ENCODE measurements at regions not wholly inside any gene's neighbourhood (a gene's known extent, or its start where the extent isn't known, plus 50 kb on each side); places are given as distances from the start of the nearest gene placed in this dataset.
"Not testable (repeated sequence)": the region's sequence is repeated elsewhere in the genome, so short reads cannot be mapped to it uniquely, and the experiment has no call there.

GRCh38 chr4:128758314-128758922 is 51.1 kb upstream of the JADE1 start:
- H3K4me2 ChIP-seq, result no peak overlapping the region
- no peak overlapping the region for H3K27ac ChIP-seq
- H2AFZ ChIP-seq, result peak overlapping the region; percentile 21
- H3K9me3 ChIP-seq (ENCODE audit: low read depth), result no peaks in the 10 kb centered on the region
- no peak overlapping the region for H3K4me3 ChIP-seq
- no peaks in the 10 kb centered on the region for H3K9me2 ChIP-seq (replicated peaks; ENCODE audit: insufficient read depth)
- TF ChIP-seq, protein P1, sequence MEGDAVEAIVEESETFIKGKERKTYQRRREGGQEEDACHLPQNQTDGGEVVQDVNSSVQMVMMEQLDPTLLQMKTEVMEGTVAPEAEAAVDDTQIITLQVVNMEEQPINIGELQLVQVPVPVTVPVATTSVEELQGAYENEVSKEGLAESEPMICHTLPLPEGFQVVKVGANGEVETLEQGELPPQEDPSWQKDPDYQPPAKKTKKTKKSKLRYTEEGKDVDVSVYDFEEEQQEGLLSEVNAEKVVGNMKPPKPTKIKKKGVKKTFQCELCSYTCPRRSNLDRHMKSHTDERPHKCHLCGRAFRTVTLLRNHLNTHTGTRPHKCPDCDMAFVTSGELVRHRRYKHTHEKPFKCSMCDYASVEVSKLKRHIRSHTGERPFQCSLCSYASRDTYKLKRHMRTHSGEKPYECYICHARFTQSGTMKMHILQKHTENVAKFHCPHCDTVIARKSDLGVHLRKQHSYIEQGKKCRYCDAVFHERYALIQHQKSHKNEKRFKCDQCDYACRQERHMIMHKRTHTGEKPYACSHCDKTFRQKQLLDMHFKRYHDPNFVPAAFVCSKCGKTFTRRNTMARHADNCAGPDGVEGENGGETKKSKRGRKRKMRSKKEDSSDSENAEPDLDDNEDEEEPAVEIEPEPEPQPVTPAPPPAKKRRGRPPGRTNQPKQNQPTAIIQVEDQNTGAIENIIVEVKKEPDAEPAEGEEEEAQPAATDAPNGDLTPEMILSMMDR (IDR thresholded peaks at IDR 0.05; ENCODE audit: poor library complexity), result no peak
- TF ChIP-seq EZH2 (IDR thresholded peaks at IDR 0.05; ENCODE audit: borderline replicate concordance), result no peak
- no peak for TF ChIP-seq EZH2phosphoT487 (IDR thresholded peaks at IDR 0.05; ENCODE audit: low read depth, severe bottlenecking, unreplicated experiment)
- no peaks in the 10 kb centered on the region for H3K79me2 ChIP-seq
- no peaks in the 10 kb centered on the region for H4K20me1 ChIP-seq (ENCODE audit: insufficient read depth, poor library complexity, severe bottlenecking)
- H3K4me1 ChIP-seq (ENCODE audit: insufficient read depth), result no peaks in the 10 kb centered on the region
- WGBS (ENCODE audit: low lambda C conversion rate, missing lambda C conversion rate), result 45% methylated on average over 2 of the region's 2 CpGs
- no peaks in the 10 kb centered on the region for H3K36me3 ChIP-seq (replicated peaks; ENCODE audit: insufficient read depth, low read depth)
- no peak for DNase-seq (ENCODE audit: low spot score)
- H3K27me3 ChIP-seq, result no peaks in the 10 kb centered on the region

DNA sequence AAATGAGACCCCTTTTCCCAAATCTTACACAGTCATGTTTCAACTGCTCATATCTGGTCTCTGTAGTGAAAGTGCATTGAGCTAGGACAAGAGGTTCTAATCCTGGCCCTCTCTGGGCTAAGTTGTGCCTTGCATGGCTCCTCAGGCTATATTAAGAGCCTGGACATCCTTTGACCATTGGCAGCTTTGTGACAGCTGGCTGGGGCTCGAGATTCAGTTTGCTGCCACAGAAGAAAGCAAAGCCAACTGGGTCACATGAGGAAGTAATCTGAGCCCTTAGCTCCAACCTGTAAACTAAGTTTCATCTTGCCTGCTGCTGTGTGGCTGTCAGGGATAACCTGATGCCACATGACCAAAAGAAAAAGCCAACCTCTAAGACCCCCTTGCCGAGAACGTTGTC is 51.8 kb upstream of the JADE1 start:
- H2AFZ ChIP-seq, result peak overlapping the region; percentile 21
- 40% methylated on average over 3 of the region's 3 CpGs for WGBS (ENCODE audit: low lambda C conversion rate, missing lambda C conversion rate)
- no peak overlapping the region for H3K4me3 ChIP-seq
- no peak for DNase-seq (ENCODE audit: low spot score)
- H3K79me2 ChIP-seq, result no peaks in the 10 kb centered on the region
- TF ChIP-seq EZH2phosphoT487 (IDR thresholded peaks at IDR 0.05; ENCODE audit: low read depth, severe bottlenecking, unreplicated experiment) (no peak), EZH2 (IDR thresholded peaks at IDR 0.05; ENCODE audit: borderline replicate concordance) (no peak)
- TF ChIP-seq, protein P1 (IDR thresholded peaks at IDR 0.05; ENCODE audit: poor library complexity), result no peak
- no peaks in the 10 kb centered on the region for H3K4me1 ChIP-seq (ENCODE audit: insufficient read depth)
- no peaks in the 10 kb centered on the region for H3K27me3 ChIP-seq
- no peaks in the 10 kb centered on the region for H3K9me3 ChIP-seq (ENCODE audit: low read depth)
- H3K4me2 ChIP-seq, result no peak overlapping the region
- H3K36me3 ChIP-seq (replicated peaks; ENCODE audit: insufficient read depth, low read depth), result no peaks in the 10 kb centered on the region
- no peak overlapping the region for H3K27ac ChIP-seq
- no peaks in the 10 kb centered on the region for H4K20me1 ChIP-seq (ENCODE audit: insufficient read depth, poor library complexity, severe bottlenecking)
- H3K9me2 ChIP-seq (replicated peaks; ENCODE audit: insufficient read depth), result no peaks in the 10 kb centered on the region

- TF ChIP-seq EZH2 (IDR thresholded peaks at IDR 0.05; ENCODE audit: borderline replicate concordance) (no peak), EZH2phosphoT487 (IDR thresholded peaks at IDR 0.05; ENCODE audit: low read depth, severe bottlenecking, unreplicated experiment) (no peak)
- TF ChIP-seq, protein P1 (IDR thresholded peaks at IDR 0.05; ENCODE audit: poor library complexity), result no peak
- no peaks in the 10 kb centered on the region for H3K27me3 ChIP-seq
Measured at GRCh38 chr4:128751354-128751753, 58.1 kb upstream of the JADE1 start.

DNA sequence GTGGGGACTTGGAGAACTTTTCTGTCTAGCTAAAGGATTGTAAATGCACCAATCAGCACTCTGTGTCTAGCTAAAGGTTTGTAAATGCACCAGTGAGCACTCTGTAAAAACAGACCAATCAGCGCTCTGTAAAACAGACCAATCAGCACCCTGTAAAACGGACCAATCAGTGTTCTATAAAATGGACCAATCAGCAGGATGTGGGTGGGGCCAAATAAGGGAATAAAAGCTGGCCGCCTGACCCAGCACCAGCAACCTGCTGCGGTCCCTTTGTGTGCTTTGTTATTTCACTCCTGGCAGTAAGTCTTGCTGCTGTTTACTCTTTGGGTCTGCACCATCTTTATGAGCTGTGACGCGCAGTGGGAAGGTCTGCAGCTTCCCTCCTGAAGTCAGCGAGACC is 67.8 kb upstream of the JADE1 start:
- H3K27ac ChIP-seq; H3K36me3 ChIP-seq (replicated peaks; ENCODE audit: insufficient read depth, low read depth); DNase-seq (ENCODE audit: low spot score); H2AFZ ChIP-seq; H4K20me1 ChIP-seq (ENCODE audit: insufficient read depth, poor library complexity, severe bottlenecking); H3K4me1 ChIP-seq (ENCODE audit: insufficient read depth); H3K9me3 ChIP-seq (ENCODE audit: low read depth); H3K4me3 ChIP-seq; H3K27me3 ChIP-seq; H3K9me2 ChIP-seq (replicated peaks; ENCODE audit: insufficient read depth); H3K79me2 ChIP-seq; H3K4me2 ChIP-seq: not testable (repeated sequence)
- 96% methylated on average over 7 of the region's 7 CpGs for WGBS (ENCODE audit: low lambda C conversion rate, missing lambda C conversion rate)

More at GRCh38 chr4:128751354-128751753, 58.1 kb upstream of the JADE1 start:
- Histone ChIP-seq H2AFZ (no peak overlapping the region), H3K4me3 (no peak overlapping the region), H3K36me3 (replicated peaks; ENCODE audit: insufficient read depth, low read depth) (no peaks in the 10 kb centered on the region), H3K9me2 (replicated peaks; ENCODE audit: insufficient read depth) (no peaks in the 10 kb centered on the region), H3K27ac (no peak overlapping the region), H3K79me2 (no peaks in the 10 kb centered on the region), H3K9me3 (ENCODE audit: low read depth) (no peaks in the 10 kb centered on the region), H4K20me1 (ENCODE audit: insufficient read depth, poor library complexity, severe bottlenecking) (no peaks in the 10 kb centered on the region), H3K4me1 (ENCODE audit: insufficient read depth) (no peaks in the 10 kb centered on the region), H3K4me2 (no peak overlapping the region)
- WGBS (ENCODE audit: low lambda C conversion rate, missing lambda C conversion rate), result 65% methylated on average over 4 of the region's 4 CpGs
- no peak for DNase-seq (ENCODE audit: low spot score)

Measured in hepatocyte (in vitro differentiated cells).